GM12892 (cell line): ENCODE measurements at regions not wholly inside any gene's neighbourhood (a gene's known extent, or its start where the extent isn't known, plus 50 kb on each side); places are given as distances from the start of the nearest gene placed in this dataset.

Source experiments
- POLR2A ChIP-seq: IDR thresholded peaks from 2 replicates; pipeline ENCODE4 v1.6.1; 2011; ENCODE audit warnings: low read depth, low read length, control low read depth
- POLR2AphosphoS5 ChIP-seq: IDR thresholded peaks from 2 replicates; pipeline ENCODE4 v1.6.1; 2011; ENCODE audit warnings: low read depth, low read length, control low read depth
- TAF1 ChIP-seq: IDR thresholded peaks from 2 replicates; pipeline ENCODE4 v1.6.1; 2011; ENCODE audit warnings: low read depth, mild to moderate bottlenecking, control low read depth, low read length, borderline replicate concordance

DNA sequence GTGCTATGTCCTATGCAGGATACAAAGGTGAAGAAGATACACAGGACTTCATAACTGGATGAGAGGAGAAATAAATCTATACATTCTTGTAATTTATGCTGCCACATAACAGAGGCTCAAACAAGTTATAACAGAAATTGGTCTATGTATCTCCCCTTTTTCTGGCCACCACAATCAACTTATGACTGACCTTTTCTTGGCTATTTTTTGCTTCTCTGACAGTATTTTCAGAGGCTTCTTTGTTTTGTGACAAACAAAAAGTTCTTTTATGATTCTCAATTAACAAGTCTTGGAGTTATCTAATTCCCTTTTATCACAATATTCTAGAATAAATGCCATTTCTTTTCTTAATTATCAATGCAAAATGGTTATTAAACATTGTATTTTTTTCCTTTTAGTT lies 953.0 kb upstream of the ZWINT start:
- TF ChIP-seq POLR2A, result no peak
- no peak for TF ChIP-seq POLR2AphosphoS5
- TF ChIP-seq TAF1, result no peak
